Kasumi-1 (cell line): ENCODE measurements at regions not wholly inside any gene's neighbourhood (a gene's known extent, or its start where the extent isn't known, plus 50 kb on each side); places are given as distances from the start of the nearest gene placed in this dataset.

Experiments
- DNase-seq, 2 experiments: peaks; one replicate each; lab custom pipeline; 2025; lab: John Stamatoyannopoulos, UW

DNA sequence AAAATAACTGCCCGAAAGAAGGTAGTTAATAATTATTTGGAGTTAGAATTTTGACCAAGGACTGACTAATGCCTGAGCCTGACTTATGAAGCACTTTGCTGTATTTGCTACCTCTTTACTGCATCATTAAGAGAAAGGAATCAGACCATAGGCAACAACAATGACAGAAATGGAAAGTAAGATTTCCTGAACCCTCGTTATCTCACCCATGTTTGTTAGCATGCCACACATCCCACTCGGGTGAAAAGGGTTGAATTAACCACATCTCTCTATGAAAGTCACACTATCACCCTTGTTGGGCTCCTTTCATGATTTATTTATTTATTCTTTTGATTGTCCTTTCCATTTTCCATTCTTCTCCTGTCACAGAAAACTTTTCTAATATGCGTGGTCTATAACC is 59.6 kb downstream of the OLIG3 start:
- no peak for DNase-seq

DNA sequence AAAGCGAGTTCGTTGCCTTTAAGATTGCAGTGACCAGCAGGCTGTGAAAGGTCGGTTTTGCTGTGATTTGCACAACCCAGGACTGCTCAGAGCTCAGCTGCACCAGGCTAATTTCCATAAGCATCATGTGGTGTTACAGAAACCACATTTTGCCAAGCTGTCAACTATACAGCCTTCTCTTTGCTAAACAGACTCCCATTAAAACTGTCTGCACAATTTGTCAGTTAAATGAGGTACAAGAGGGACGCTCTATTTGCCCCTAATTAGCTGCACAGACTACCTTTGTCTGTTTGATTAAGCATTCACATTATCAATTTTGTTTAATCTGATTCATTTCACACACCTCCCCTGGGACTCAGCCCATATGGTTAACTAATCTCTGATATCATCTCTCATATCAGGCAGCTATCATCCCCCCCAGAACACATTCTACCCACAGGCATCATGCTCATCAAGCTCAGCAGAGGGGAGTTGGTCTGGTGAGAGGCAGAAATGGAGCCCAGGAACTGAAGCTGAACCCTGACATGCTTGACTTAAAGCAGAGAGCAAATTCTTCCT is 62.1 kb downstream of the OLIG3 start:
- no peak for DNase-seq

GRCh38 chr6:137430954-137431353 is 63.2 kb downstream of the OLIG3 start:
- no peak for DNase-seq

GRCh38 chr6:137427656-137428290 is 66.4 kb downstream of the OLIG3 start:
- no peak for DNase-seq

GRCh38 chr6:137426007-137426689 is 68.0 kb downstream of the OLIG3 start:
- DNase-seq: no peak

DNA sequence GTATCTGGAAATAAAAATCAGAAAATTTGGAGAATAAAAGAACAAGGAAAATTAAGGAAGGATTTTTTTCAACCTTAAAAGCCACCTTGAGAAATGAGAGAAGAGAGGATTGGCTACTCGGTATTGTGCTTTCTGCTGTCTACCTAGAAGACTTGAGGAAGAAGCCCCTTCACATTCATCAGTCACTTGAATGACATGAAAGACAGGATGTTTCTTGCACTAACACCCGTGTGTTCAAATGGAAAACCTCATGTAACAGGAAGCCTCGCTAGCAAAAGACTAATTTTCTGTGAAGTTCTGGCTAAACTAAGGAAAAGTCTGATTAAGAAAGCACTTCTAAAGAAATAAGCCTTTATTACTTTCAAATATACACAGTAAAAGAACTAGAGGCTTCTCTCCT is 69.9 kb downstream of the OLIG3 start:
- no peak for DNase-seq

GRCh38 chr6:137423451-137424168 is 70.6 kb downstream of the OLIG3 start:
- DNase-seq: no peak

DNA sequence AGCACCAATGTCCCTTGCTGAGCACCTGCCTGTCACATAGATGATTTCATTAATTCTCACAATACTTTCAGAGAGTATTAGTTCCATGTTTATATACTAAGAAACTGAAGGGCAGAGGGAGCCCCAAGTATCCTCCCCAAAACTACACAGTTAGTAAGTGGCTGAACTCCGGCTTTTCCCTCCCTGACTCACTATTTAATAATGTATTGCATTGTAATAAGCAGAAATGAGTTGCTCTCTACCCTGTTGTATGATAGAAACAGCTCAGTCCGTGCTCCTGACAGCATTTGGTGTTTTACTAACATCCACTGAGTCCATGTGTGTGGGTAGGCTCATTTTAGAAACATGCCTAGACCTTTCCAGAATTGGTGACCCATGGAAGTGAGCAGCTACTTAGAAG is 76.8 kb downstream of the OLIG3 start:
- DNase-seq: no peak

DNA sequence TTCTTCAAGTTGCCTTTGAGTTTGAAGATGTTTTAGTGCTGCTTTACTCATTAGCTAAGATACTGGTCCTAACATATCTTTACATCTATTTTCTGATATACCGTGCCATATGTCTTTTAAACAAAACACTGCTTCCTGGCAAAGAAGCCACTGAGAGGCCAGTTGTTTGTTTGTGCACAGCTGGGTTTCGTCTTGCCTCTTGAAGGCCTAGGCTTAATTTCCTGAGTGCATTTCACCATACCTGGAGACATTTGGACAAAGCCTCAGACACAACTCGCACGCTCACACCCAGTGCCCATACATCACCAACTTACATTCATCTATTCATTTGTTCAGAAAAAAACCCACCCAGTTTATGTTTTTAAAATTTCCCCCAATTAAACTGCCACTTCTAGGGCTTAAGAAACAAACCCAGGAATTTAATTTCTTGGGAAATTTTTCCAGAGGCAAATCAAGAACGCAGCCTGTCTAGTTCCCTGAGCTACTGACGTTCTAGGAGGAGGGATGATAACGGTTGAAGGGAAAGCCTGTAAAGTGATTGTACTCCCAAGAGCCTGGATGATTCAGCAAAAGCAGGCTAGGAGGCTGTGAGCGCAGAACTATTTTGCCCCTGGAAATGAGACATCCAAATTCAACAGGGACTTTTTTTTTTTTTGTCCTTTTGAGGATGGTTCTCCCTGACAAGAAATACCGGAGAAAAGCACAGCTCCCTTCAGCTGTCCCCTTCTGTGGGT is 77.7 kb downstream of the OLIG3 start:
- no peak for DNase-seq

DNA sequence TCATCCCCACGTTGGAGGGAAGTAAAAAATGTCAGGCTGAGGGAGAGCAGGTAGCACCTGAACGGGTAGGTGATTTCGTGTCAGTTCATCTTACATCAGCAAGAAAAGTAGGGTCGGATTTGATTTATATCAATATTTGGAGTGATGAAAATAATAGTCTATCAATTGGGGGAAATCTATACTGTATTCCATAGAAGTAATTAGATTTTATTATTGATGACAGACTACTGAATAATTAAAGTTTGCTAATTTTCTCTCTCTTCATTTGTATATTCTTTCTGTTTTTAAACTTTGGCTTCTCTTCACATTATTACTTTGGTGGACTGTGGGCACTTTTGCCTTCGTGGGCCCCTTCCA is 78.4 kb downstream of the OLIG3 start:
- DNase-seq: no peak

- peak; percentile 77 to 83 for DNase-seq
Measured at GRCh38 chr6:137415127-137415833, 78.9 kb downstream of the OLIG3 start.

- no peak for DNase-seq
Measured at GRCh38 chr6:137414599-137414998, 79.6 kb downstream of the OLIG3 start.

DNA sequence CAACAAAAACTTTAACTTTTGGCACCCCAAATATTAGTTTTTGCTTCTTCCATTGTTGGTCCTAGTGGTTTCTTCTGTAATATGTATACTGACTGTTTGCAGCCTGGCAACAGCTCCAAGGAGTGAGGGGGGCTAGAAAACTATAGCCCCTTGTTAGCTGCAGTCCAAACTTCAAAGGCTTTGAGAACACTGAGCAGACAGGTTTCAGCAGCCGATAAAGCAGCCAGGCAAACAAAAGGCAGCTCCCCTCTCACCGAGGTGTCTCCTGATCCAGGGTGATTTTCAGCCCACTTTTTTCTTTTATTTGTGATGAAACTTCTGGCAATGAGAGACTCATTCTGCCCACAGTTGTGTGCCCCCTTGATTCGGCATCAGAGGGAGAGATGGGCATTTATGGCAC is 80.7 kb downstream of the OLIG3 start:
- DNase-seq: no peak

- no peak for DNase-seq
Measured at GRCh38 chr6:137412562-137412961, 81.6 kb downstream of the OLIG3 start.

GRCh38 chr6:137409266-137409777 is 84.9 kb downstream of the OLIG3 start:
- DNase-seq: no peak

DNA sequence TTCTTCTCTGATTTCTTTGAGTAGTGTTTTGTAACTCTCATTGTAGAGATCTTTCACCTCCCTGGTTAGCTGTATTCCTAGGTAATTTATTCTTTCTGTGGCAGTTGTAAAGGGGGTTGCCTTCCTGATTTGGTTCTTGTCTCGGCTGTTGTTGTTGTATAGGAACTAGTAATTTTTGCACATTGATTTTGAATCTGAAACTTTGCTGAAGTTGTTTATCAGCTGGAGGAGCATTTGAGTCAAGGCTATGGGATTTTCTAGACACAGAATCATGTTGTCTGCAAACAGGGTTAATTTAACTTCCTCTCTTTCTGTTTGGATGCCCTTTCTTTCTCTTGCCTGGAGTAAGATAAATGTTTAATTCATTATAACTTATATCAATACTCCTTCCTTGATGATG is 86.4 kb downstream of the OLIG3 start:
- no peak for DNase-seq

- no peak for DNase-seq
Measured at GRCh38 chr6:137405806-137406205, 88.4 kb downstream of the OLIG3 start.

DNA sequence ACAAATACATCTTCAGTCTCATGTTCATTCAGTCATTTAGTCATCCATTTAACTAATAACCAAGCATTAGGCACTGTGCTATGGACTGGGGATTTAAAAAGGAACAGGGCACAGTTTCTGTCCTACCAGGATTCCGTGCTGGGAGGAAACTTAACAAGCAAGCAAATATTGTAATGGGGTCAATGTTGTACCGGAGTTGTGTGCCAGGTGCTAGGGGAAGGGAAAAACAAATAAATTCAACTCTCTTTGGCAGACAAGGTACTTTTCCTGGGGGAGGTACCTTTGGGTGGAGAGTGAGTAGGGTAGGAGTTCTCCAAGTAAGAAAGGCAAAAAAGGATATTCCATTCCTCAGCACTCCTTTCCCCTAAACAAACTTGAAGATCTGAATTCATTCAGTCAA is 90.3 kb downstream of the OLIG3 start:
- DNase-seq: no peak

DNA sequence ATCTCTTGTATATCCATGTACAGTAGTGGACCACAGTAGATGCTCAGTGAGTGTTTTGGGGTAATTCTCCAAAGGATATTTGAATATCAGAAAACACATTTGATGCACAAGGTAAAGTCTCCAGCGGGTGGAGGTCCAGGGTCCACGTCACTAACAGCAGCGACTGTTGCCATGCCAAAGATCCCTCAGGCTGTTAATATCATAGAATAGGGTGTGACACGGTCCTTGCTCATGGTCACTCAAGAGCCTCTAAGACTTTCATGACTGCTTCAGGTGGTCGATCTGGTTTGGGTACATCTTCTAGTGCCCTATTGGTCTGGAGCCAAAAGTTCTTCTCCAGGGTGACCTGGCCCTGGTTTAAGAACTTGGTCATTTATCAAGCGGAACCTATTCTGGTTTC is 90.8 kb downstream of the OLIG3 start:
- DNase-seq: no peak

DNA sequence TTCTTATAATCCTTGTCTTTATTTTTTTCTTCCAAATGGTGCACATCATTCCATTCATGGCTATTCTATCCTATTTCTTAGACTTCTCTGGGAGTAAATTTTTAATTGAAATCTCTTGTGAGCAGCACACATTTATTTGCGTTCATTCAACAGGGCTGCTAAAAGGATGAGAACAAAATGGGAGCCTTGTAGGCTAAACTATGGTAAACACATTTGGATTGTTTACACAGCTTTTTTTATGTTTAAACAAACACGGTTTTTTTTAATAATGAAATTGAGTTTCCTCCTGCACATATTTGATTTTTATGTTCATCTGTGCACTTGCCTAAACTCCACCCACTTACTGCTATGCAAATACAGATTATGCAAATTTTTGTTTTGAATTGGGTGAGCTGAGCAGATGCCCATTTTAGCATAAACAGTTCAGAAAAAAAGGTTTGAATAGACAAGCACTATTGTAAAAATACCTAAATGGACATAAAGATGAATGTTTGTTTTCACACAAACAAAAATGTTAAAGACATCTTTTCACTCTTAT is 92.0 kb downstream of the OLIG3 start:
- no peak for DNase-seq

DNA sequence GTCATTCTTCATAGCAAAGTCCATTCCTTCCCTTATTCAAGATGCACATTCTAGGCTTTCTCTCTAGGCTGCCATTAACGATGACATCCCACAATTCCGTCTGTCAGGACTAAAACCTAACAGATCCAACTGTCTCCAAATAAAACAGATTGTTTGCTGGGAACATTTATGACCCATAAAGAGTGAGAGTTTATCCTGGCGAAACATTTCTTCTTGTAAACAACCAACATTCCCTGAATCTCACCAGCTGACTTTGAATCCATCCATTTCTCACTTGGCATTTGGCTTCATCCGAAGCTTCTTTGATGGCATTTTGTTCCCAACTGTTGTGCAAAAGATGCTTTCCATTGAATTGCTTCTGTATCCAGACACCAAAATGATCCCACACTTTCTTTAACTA is 93.1 kb downstream of the OLIG3 start:
- no peak for DNase-seq
